ENCODE measurements at regions not wholly inside any gene's neighbourhood (a gene's known extent, or its start where the extent isn't known, plus 50 kb on each side); places are given as distances from the start of the nearest gene placed in this dataset.

- ChIA-PET RAD21 (ENCODE audit: unreplicated experiment) (no interaction called here), CTCF (no interaction called here), SMC1A (ENCODE audit: uncharacterized antibody, unreplicated experiment) (no interaction called here), POLR2A (no interaction called here)
- Histone ChIP-seq H3K4me3 (no peak overlapping the region), H3K27me3 (replicated peaks in 1 of 2; ENCODE audit: control insufficient read depth in 2 of 2, insufficient read depth in 2 of 2, low read length in 1 of 2) (peaks cover 0 to 3% of the 10 kb centered on the region in 2 experiments; a peak in 3 of 4 replicates), H3K27ac (ENCODE audit: control insufficient read depth, insufficient read depth) (no peak overlapping the region), H3K79me2 (ENCODE audit: control insufficient read depth, insufficient read depth, low read length) (no peaks in the 10 kb centered on the region), H2AFZ (ENCODE audit: control insufficient read depth, low read depth, low read length) (no peak overlapping the region), H3K4me2 (ENCODE audit: control insufficient read depth, insufficient read depth) (no peak overlapping the region), H3K9ac (ENCODE audit: control insufficient read depth, insufficient read depth, low read length) (no peak overlapping the region), H3K36me3 (ENCODE audit: control insufficient read depth in 2 of 2, insufficient read depth in 2 of 2, low read length in 1 of 2) (no peaks in the 10 kb centered on the region), H3K9me3 (replicated peaks; ENCODE audit: control insufficient read depth, insufficient read depth, low read length) (no peaks in the 10 kb centered on the region), H3K4me1 (ENCODE audit: control insufficient read depth, insufficient read depth, low read length) (no peaks in the 10 kb centered on the region), H4K20me1 (ENCODE audit: control insufficient read depth, insufficient read depth) (no peaks in the 10 kb centered on the region)
- no TSS peak for BruUV-seq (replicated peaks)
- no peak for FAIRE-seq
- in situ Hi-C loops (cut with MboI) (no loop called here), intact Hi-C loops (cut with micrococcal nuclease; ENCODE audit: unreplicated experiment) (no loop called here)
- DNase-seq (ENCODE audit: low read depth, low spot score), result no peak
- WGBS (ENCODE audit: insufficient coverage, insufficient replicate concordance, low lambda C conversion rate, missing lambda C conversion rate), result 0% methylated on average over 4 of the region's 4 CpGs
- TF ChIP-seq RUNX3 (IDR thresholded peaks at IDR 0.05; ENCODE audit: low read length) (no peak), E2F4 (IDR thresholded peaks at IDR 0.05; ENCODE audit: low read depth, low read length) (no peak), ZBED1 (IDR thresholded peaks at IDR 0.05; ENCODE audit: borderline replicate concordance) (no peak), NFIC (IDR thresholded peaks at IDR 0.05; ENCODE audit: low read depth, low read length) (no peak), ZNF384 (IDR thresholded peaks at IDR 0.05; ENCODE audit: borderline replicate concordance, low read depth, low read length) (no peak), EGR1 (IDR thresholded peaks at IDR 0.05; ENCODE audit: borderline replicate concordance in 1 of 2, low read depth in 2 of 2, low read length in 2 of 2) (no peak), NFXL1 (IDR thresholded peaks at IDR 0.05; ENCODE audit: borderline replicate concordance) (no peak), CHD2 (IDR thresholded peaks at IDR 0.05; ENCODE audit: borderline replicate concordance, low read depth, low read length) (no peak), SREBF2 (IDR thresholded peaks at IDR 0.05; ENCODE audit: low read length) (no peak), MEF2A (IDR thresholded peaks at IDR 0.05; ENCODE audit: insufficient read depth, low read depth, low read length) (no peak), REST (IDR thresholded peaks at IDR 0.05; ENCODE audit: low read depth, low read length) (no peak), ZZZ3 (IDR thresholded peaks at IDR 0.05; ENCODE audit: control insufficient read depth, insufficient read length, low read depth) (no peak), GATAD2B (conservative IDR thresholded peaks at IDR 0.05; ENCODE audit: low read depth) (no peak), CBFB (IDR thresholded peaks at IDR 0.05; ENCODE audit: low read depth) (no peak), PKNOX1 (IDR thresholded peaks at IDR 0.05) (no peak), ELK1 (IDR thresholded peaks at IDR 0.05; ENCODE audit: low read depth, low read length) (no peak), SPI1 (IDR thresholded peaks at IDR 0.05; ENCODE audit: borderline replicate concordance, insufficient read depth, low read depth, low read length) (no peak), TCF12 (IDR thresholded peaks at IDR 0.05; ENCODE audit: low read depth, low read length) (no peak), BRCA1 (IDR thresholded peaks at IDR 0.05; ENCODE audit: low read depth, low read length) (no peak)
- ATAC-seq, result no peak
These were observed 164.4 kb downstream of the PJA1 start for GRCh38 chrX:69000877-69001276.

Data from GM12878 (cell line).